Transverse colon (tissue), 4 donors: ENCODE measurements at regions not wholly inside any gene's neighbourhood (a gene's known extent, or its start where the extent isn't known, plus 50 kb on each side); places are given as distances from the start of the nearest gene placed in this dataset.

ENCODE experiments used
- DNase-seq: peaks from one replicate; pipeline ENCODE4 v3.0.0-alpha.2; 2019
- H3K27ac ChIP-seq, 4 donors: fragments of 200-600 bp; sonication (generic); 2 replicates each; pipeline ENCODE4 v1.5.1; 2016 to 2018; ENCODE audit warnings: inconsistent platforms in 4 of 4
- H3K27me3 ChIP-seq: fragments of 200-600 bp; sonication (generic); 2 replicates; pipeline ENCODE4 v1.5.1; 2017; ENCODE audit warnings: inconsistent platforms
- H3K36me3 ChIP-seq, 4 donors: fragments of 200-600 bp; sonication (generic); 2 replicates each; pipeline ENCODE4 v1.5.1; 2017 to 2019; ENCODE audit warnings: inconsistent platforms in 4 of 4
- H3K4me1 ChIP-seq, 4 donors: fragments of 200-600 bp; sonication (generic); 2 replicates each; pipeline ENCODE4 v1.5.1; 2017 to 2020; ENCODE audit warnings: inconsistent platforms in 4 of 4
- H3K4me3 ChIP-seq, 4 donors: fragments of 200-600 bp; sonication (generic); 1 replicate in 1 of 4; 2 replicates in 3 of 4; pipeline versions ENCODE4 v1.5.1 to v1.6.1; 2017 to 2019; ENCODE audit warnings: inconsistent platforms in 4 of 4
- H3K9me3 ChIP-seq, 2 donors: fragments of 200-600 bp; sonication (generic); 2 replicates each; pipeline ENCODE4 v1.5.1; 2017 to 2019; ENCODE audit warnings: inconsistent platforms in 2 of 2
- CTCF ChIP-seq, 5 experiments: fragments of 200-600 bp in 3 of 5; fragments of 450-650 bp in 2 of 5; sonication (generic) in 3 of 5; IDR thresholded peaks; 1 replicate in 2 of 5; 2 replicates in 3 of 5; pipeline ENCODE4 v1.5.1; 2016 to 2017; ENCODE audit warnings: antibody characterized with exemption in 5 of 5, inconsistent platforms in 3 of 5, mild to moderate bottlenecking in 2 of 5, moderate library complexity in 1 of 5
- EP300 ChIP-seq: sonication (generic); formaldehyde crosslinking; IDR thresholded peaks from one replicate; pipeline ENCODE4 v1.6.1; 2017; ENCODE audit warnings: antibody characterized with exemption, low read depth
- POLR2A ChIP-seq: fragments of 450-650 bp; IDR thresholded peaks from one replicate; pipeline ENCODE4 v1.6.1; 2016; ENCODE audit warnings: antibody characterized with exemption, mild to moderate bottlenecking, moderate library complexity
- POLR2AphosphoS5 ChIP-seq, 3 donors: sonication (generic); formaldehyde crosslinking; IDR thresholded peaks; one replicate each; pipeline ENCODE4 v1.6.1; 2016; ENCODE audit warnings: antibody characterized with exemption in 3 of 3
- WGBS, 2 donors: methylation state at CpG; one replicate each; pipeline ENCODE4 v1.1.5; 2018; ENCODE audit warnings: low coverage in 1 of 2; 5-methylcytosine and 5-hydroxymethylcytosine counted together
- in situ Hi-C, 4 donors: fragments of 200-750 bp; cut with MboI; loops; one replicate each; pipeline versions ENCODE4 v1.15.0 to v1.15.1; 2017; ENCODE audit warnings: low sequenced_read_pairs in 3 of 4, low pct_ligation_motif_present in 1 of 4, low pct_unique_long_range_greater_than_20kb in 1 of 4
- intact Hi-C: fragments of 100-400 bp; cut with DNase I; formaldehyde crosslinking; loops from one replicate; pipeline ENCODE4 v1.15.1; 2023; ENCODE audit warnings: low total_unique reads

- peaks cover 5% of the 10 kb centered on the region for H3K27me3 ChIP-seq
- no peak overlapping the region for H3K4me3 ChIP-seq
- WGBS, 2 donors: 78% methylated on average over 5 of the region's 5 CpGs; no CpG with 5 or more reads in 1 of the 2 donors
- intact Hi-C loops: no loop called here
- no peaks in the 10 kb centered on the region for H3K9me3 ChIP-seq
- in situ Hi-C loops: no loop called here
- H3K4me1 ChIP-seq: no peaks in the 10 kb centered on the region
- no peak overlapping the region for H3K27ac ChIP-seq
- DNase-seq: no peak
- H3K36me3 ChIP-seq: no peaks in the 10 kb centered on the region
- TF ChIP-seq POLR2A (no peak), EP300 (no peak), POLR2AphosphoS5 (IDR thresholded peaks at IDR 0.05) (no peak), CTCF (IDR thresholded peaks at IDR 0.05) (no peak)
Observed at GRCh38 chr12:113755098-113755497, 211.0 kb downstream of the RBM19 start.

DNA sequence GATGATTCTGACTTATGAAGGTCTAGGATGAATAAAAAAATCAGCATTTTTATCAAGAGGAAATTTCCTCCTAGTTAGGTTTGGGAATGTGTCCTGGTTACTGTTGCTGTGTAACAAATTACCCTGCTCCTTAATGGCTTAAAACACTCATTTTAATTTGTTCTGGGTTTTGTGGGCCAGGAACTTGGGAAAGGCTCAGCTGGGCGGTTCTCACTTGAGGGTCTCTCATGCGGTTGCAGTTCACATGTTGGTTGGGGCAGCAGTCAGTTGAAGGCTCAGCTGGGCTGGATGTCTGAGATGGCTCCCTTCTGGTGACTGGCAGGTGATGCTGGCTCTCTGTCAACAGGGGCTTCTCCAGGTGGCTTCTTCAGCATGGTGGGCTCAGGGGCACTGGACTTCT lies 214.6 kb downstream of the RBM19 start:
- no peaks in the 10 kb centered on the region for H3K36me3 ChIP-seq
- H3K4me3 ChIP-seq: no peak overlapping the region
- no peak for DNase-seq
- intact Hi-C loops: no loop called here
- H3K4me1 ChIP-seq: no peaks in the 10 kb centered on the region
- in situ Hi-C loops: no loop called here
- H3K9me3 ChIP-seq: no peaks in the 10 kb centered on the region
- peaks cover 8% of the 10 kb centered on the region for H3K27me3 ChIP-seq
- no peak overlapping the region for H3K27ac ChIP-seq
- 77% methylated on average over 2 of the region's 2 CpGs; no CpG with 5 or more reads in 1 of the 2 donors for WGBS, 2 donors
- TF ChIP-seq CTCF (IDR thresholded peaks at IDR 0.05) (no peak), POLR2AphosphoS5 (IDR thresholded peaks at IDR 0.05) (no peak), POLR2A (no peak), EP300 (no peak)

GRCh38 chr12:113749433-113749815 lies 216.7 kb downstream of the RBM19 start:
- intact Hi-C loops: no loop called here
- in situ Hi-C loops: no loop called here
- no peak for TF ChIP-seq POLR2A
- no peak for DNase-seq
- WGBS, 2 donors: 26% methylated on average over 1 of the region's 1 CpG; no CpG with 5 or more reads in 1 of the 2 donors
- Histone ChIP-seq H3K4me1 (no peaks in the 10 kb centered on the region), H3K9me3 (no peaks in the 10 kb centered on the region), H3K27me3 (peaks cover 8% of the 10 kb centered on the region), H3K27ac (no peak overlapping the region), H3K36me3 (no peaks in the 10 kb centered on the region), H3K4me3 (no peak overlapping the region)

DNA sequence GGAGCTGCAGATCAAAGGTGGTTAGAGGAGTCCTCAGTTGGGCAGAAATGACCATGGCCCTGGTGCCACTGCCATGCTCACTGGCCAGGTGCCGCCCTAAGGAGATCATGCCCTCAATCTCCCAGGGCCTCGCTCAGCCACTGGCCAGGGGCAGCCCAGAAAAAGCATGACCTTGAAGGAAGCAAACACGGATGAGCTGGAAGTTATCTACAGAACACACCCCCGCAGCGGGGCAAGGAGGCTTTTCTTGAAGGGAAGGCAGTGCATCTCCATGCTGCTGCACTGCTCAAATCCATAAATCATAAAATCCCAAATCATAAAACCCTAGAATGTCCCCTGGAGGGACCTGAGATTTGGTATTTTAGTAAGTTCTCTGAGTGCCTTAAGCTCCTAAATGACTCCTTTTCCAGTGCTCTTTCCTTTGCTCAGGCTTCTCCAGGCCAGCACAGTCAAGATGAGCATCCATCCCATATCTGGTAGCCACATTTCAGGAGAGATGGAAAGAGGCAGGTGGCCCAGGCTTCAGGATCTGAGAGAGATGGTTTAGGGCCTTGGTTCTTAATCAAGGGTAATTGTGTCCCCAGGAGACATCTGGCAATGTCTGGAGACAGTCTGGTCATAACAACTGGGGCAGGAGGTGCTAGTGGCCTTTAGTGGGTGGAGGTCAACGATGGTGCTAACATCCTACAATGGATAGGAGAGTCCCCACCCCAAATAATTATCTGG lies 217.3 kb downstream of the RBM19 start:
- no peak overlapping the region for H3K27ac ChIP-seq
- no peaks in the 10 kb centered on the region for H3K4me1 ChIP-seq
- WGBS, 2 donors: 0 to 66% methylated on average over 1 to 6 of the region's 6 CpGs
- DNase-seq: no peak
- H3K4me3 ChIP-seq: no peak overlapping the region
- no peaks in the 10 kb centered on the region for H3K36me3 ChIP-seq
- no peaks in the 10 kb centered on the region for H3K9me3 ChIP-seq
- peaks cover 8% of the 10 kb centered on the region for H3K27me3 ChIP-seq
- no peak for TF ChIP-seq POLR2A
- no peak for TF ChIP-seq EP300
- no peak for TF ChIP-seq CTCF (IDR thresholded peaks at IDR 0.05)
- TF ChIP-seq POLR2AphosphoS5 (IDR thresholded peaks at IDR 0.05): no peak
- in situ Hi-C loops (no loop called here), intact Hi-C loops (no loop called here)

DNA sequence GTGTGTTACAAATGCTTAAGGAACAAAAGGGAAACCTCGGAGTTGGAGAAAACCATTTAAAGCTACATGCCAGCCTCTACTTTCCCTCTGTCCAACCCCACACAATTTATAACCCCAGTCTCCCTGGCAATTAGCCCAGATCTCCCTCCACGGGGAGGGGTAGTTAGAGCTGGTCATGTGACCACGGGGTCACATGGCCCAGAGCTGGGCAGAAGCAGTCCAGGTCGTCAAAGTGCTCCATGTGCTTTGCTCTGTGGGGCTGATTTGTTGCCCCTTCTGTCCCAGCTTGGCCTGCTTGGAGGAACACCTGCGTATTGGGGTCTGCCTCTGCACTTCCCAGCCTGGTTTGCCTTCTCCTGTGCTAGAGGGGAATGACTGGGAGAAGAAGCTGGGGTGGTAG lies 219.1 kb downstream of the RBM19 start:
- no peak for DNase-seq
- WGBS, 2 donors: 17 to 39% methylated on average over 1 to 5 of the region's 5 CpGs
- H3K4me3 ChIP-seq: no peak overlapping the region
- in situ Hi-C loops (no loop called here), intact Hi-C loops (no loop called here)
- no peak overlapping the region for H3K27ac ChIP-seq
- H3K27me3 ChIP-seq: peaks cover 11% of the 10 kb centered on the region
- no peak for TF ChIP-seq POLR2AphosphoS5 (IDR thresholded peaks at IDR 0.05)
- no peak for TF ChIP-seq POLR2A
- no peak for TF ChIP-seq CTCF (IDR thresholded peaks at IDR 0.05)
- no peak for TF ChIP-seq EP300
- no peaks in the 10 kb centered on the region for H3K4me1 ChIP-seq
- H3K9me3 ChIP-seq: no peaks in the 10 kb centered on the region
- H3K36me3 ChIP-seq: no peaks in the 10 kb centered on the region
